ENCODE measurements at regions not wholly inside any gene's neighbourhood (a gene's known extent, or its start where the extent isn't known, plus 50 kb on each side); places are given as distances from the start of the nearest gene placed in this dataset.

- no peak for TF ChIP-seq POLR2A (IDR thresholded peaks at IDR 0.05; ENCODE audit: low read length)
- no peak for TF ChIP-seq GATA1 (IDR thresholded peaks at IDR 0.05; ENCODE audit: low read depth, low read length)
Observed at GRCh38 chr5:2492476-2492875, 259.0 kb downstream of the IRX2 start.
